Mucosa of gallbladder (tissue), 1 donor: ENCODE measurements at regions not wholly inside any gene's neighbourhood (a gene's known extent, or its start where the extent isn't known, plus 50 kb on each side); places are given as distances from the start of the nearest gene placed in this dataset.

ENCODE experiments used
- DNase-seq: peaks from one replicate; pipeline ENCODE4 v3.0.0-alpha.2; 2020; ENCODE audit warnings: low spot score
- donor health status: DM: no; HTN: no; CAD: no.

DNA sequence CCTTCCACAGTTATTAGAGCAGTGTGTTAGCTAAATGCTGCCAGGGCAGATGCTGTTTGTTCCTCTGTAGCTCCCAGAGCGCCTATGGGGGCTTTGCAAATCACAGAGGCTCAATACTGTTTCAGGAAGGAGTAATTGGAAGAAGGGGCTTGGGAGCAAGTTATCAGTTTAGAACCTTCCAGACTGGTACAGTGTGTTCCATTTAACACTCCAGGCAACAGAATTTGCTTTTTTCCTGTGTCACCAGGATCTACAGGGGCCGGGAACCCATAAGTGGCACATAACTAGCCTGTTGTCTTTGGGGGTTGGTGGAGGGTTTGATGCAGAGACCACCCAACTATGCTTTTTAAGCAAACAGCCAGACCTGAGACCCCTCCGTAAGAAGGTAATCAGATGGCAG lies 307.3 kb upstream of the KCNN2 start:
- no peak for DNase-seq

DNA sequence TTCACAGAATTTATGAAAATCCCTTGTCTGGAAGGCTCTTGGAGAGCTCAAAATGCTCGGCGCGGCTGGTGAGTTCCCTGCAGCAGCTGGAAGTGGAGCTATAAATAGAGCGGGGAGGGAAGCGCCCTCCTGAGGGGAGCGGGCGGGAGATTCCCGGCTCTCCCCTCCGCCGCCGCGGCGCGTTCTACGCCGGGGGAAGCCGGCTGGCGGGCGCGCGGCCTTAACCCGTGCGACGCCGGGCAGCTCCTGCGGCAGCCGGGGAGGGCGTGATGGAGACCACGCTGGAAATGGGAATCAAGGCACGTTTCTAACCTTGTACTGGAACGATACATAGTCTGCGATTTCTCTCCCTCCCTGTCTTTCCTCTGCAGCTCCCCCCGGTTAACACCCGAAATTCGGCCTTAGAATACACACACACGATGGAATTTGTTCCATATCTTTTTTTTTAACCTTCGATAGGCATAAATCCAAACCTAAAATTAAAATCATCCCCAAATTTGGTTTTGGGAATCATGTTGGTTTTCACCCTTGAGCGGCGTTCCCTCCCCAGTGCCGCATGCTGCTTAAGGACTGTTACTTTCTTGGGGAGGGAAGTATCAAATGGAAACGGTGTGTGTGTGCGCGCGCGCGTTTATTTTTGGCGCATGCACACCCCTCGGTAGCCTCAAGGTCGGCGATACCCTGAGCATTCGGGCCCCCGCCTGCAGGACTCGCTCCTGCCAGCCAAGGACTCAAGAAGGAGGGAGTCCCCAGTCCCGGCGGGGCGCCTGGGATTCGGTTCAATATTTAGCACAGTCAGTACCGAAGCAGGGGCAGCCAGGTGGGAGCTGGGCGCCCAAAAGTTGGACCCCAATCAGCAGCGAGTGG lies 306.3 kb upstream of the KCNN2 start:
- DNase-seq, result peak; percentile 12

DNA sequence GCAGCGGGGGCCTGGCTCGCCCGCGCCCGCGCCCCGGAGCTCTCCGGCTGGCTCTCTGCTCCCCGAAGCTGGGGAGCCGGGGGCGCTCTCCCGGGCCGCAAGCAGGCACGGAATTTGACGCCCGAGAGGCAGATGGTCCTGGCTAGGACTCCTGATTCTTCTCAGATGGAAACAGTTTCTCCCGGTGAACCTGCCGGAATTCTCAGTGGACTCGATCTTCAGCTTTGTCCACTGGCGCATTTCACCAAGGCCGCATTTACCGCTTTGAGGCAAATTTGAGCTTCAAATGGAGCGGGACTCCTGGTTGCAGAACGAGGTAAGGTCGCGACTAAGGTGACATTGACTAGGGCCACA lies 305.7 kb upstream of the KCNN2 start:
- DNase-seq, result no peak

DNA sequence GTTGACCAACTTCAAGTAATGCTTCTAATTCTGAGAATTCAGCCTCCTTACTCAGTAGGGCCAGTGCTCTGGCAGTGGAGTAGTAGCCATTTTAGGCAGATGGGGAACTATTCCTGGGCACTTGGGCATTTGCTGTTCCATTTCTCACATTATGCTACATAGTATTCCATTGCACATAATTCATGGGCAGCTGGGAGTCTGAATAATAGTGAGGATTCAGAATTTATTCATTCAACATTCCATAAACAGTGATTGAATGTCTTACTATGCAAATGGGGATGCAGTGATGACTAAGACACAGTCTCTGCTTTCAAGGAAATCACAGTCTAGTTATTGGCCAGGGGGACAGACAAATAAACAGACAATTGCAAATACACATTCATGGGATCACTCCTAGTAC lies 301.0 kb upstream of the KCNN2 start:
- no peak for DNase-seq

DNA sequence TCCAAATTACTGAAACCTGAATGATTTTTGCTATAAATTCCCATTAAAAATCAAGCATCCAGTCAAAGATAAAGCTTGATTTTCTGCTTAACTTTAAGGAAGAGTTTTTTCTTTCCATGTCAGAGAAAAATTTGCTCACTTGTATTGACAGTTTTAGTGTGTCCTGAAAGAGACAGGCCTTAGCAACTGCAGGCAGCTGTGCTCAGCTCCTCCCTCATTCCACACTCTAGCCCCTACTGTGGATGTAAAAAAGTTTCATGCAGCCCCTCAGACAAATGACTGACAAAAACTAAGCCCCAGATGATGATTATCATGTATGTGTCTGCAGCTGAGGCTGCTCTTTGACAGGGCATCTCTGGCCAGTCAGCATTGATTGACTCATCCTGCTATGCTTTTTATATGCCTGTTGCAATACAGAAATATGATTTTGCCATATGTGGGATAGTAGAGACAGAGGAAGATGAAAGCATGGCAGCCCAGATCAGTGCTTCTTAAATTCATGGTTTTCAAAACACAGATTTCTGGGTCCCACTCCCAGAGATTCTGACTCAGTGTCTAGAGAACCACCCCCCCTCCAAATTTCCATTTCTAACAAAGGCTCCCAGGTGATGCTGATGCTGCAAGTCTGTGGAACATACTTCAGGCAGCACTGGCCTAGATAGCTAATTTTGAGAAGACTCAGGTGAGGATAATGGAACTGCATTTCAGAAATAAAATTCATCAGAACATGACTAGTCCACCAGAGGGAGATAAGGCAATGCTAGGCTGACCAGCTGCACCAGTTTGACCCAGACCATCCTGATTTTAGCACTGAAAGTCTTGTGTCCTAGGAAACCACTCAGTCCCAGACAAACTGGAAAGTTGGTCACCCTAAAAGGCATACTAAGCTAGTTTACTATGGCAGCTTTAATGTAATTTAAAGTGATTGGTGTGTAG lies 298.7 kb upstream of the KCNN2 start:
- no peak for DNase-seq

DNA sequence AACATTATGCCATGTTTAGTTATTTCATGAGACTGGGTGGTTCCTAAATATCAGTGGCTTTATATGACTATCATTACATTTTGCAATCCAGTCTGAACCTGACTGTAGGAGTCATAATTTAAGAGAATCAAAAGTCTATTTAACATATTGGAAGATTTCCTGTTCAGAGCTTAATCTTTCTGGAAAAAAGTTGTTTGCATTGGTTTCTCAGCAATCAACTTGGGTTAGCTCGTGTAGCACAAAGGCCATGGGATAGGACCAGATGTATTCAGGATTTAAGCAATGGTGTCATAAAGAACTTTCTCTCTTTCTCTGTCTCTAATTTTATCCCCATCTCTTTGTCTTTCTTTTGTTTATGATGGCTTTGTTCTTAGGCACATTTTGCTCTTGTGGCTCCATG lies 296.0 kb upstream of the KCNN2 start:
- DNase-seq, result no peak

DNA sequence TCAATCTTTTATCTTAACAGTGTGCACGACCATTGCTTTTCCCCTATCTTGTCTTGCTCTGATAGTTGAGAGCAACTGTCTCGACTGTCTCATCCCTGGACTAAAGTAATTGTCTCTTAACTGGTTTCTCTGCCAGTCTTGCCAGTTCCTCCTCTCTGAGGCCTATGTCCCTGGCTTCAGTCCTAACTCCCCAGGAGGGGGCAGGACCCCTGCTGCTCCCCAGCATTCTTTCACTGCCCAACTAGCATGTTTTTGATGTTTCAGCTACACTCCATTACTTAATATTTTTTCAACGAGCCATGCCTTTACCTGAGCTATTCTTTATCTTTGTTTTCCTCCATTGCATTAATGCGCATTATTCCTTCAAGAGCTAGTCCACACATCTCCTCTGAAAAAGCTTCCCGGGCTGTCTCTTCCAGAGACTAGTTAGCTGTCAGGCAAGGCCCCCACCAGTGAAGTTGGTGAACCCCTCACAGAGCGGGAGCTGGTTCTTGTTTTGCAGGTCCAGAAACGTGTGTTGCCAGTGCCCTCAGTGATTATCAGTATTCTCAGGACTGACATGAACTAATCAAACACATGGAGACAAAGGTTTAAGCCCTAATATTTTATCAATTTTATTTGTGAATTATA lies 291.7 kb upstream of the KCNN2 start:
- DNase-seq, result no peak

DNA sequence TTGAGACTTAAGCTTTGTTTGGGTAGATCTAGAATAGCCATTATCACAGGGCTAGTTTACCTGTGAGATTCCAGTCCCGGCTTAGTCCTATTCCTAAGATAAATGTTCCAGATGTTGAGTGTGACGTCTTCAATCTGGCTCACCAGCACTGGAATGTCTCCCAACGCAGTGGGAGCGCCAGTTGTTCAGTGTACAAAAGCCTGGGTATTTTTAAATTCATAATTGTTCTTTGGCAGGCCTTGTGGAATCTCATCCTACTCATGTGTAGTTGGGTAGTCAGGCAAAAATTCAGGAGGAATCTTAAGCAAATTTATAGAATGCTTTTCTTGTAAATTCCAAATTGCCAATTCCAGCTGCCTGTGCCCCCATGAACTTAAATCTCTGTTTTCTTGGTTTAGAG lies 272.6 kb upstream of the KCNN2 start:
- DNase-seq, result no peak

DNA sequence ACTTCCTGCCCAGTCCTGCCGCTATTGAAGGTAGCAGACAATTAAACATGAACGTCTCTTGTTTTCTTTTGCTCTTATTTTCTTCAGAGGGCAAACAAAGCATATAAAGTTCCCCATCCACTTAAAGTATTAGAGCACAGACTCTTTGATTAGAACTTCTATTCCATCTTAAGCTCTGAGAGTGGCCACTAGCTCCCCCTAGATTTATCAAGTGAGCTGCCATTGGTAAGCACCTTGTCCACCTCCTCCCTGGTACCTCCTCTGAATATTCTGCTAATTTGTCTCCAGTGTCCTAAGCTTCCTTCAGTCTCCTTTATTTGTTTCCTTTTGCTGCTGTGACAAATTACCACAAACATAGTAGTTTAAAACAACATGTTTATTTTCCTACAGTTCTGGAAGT lies 264.3 kb upstream of the KCNN2 start:
- DNase-seq, result no peak

DNA sequence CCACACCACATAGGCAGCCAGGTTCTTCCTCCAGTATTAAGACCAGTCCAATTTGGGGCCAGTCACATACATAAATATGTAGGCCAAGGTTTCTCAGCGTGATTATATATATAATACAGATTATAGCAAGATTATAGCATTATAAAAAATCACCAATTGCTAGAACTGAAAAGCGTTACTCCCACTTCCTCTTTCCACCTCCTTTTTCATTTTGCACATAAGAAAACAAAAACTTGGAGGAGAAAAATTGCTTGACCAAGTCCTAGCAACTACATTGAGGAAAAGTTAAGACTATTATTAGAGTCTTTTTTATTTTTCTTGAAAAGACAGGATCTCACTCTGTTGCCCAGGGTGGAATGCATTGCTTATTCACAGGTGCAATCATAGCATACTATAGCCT lies 262.7 kb upstream of the KCNN2 start:
- no peak for DNase-seq

DNA sequence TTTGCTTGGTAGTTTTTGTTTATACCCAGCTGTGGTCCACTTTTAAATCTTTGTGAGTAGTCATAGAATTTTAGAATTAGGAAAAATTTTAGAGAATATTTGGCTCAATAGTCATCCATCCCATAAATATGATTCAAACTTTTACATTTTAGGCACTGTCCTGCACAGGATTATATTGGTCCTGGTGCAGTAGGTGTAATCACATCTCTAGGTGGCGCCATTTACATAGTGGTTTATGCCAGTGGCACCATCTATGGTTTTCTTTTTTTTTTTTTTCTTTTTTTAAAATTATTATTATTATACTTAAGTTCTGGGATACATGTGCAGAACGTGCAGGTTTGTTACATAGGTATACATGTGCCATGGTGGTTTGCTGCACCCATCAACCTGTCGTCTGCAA lies 260.7 kb upstream of the KCNN2 start:
- peak; percentile 40 for DNase-seq

DNA sequence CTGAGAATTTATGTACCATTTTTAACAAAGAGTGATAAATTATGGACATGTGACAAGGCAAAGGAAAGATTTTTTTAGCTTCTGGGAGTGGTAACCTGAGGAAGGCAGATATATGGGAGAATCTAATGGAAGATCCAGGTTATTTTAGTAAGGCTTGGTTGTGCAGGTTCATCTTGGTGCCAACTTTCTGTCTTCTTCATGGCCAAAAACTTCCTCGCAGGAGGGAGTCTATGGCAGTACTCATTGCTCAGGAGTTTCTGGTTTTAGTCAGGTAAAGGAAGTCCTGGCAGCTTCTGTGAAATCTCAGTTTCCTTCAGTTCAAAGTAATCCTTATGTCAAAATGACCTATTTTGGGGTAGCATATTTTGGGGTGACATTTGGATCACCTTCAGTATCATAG lies 248.3 kb upstream of the KCNN2 start:
- no peak for DNase-seq

DNA sequence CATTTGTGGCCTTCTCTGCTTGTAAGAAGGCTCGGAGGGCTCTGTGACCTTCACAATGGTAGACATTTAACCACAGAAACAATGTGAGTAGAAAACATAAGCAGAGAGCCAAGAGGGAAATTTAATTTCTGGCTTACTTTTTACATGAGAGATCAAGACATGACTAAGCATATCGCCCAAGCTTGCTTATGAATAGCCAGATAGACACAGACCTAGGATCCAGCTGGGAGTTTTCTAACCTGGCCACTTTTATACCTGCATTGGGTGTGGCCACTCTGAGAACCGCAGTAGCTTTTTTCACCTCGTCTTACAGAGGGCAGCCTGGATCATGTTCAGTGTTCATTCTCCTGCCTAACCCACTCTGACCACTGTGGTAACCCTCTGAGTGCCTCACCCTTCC lies 244.9 kb upstream of the KCNN2 start:
- no peak for DNase-seq

DNA sequence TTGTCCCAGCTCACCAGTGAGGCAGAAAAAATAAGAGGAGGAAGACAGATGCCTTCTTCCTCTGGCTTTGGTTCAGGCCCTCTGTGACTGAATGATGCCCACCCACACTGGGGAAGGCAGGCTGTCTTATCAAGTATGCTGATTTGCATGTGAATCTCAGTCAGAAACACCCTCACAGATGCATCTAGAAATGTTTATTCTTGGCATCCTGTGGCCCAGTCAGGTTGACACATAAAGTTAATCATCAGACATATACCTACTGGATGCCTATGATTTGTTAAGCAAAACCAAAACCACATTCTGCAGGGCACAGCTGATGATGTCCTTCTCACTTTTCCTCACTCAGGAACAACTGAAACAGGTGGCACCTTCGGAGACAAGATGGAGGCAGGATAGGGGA lies 243.4 kb upstream of the KCNN2 start:
- DNase-seq, result no peak

DNA sequence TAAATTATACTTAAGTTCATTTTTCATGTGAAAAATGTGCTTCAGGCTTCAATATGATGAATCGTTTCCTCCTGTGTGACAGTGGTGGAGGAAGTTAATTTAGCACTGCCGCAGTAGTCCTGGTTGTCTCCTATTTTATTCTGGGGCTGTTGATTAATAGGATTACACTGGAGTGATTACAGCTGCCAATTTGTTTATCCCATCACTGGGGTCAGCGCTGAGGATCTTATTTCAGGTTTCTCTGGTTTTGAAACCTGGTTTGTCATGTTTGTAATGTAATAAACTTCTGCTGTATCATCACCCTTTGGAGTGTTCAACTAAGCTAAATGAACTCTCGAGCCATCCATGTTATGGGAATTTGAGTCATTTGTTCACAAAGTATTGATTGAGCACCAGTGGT lies 241.7 kb upstream of the KCNN2 start:
- no peak for DNase-seq

DNA sequence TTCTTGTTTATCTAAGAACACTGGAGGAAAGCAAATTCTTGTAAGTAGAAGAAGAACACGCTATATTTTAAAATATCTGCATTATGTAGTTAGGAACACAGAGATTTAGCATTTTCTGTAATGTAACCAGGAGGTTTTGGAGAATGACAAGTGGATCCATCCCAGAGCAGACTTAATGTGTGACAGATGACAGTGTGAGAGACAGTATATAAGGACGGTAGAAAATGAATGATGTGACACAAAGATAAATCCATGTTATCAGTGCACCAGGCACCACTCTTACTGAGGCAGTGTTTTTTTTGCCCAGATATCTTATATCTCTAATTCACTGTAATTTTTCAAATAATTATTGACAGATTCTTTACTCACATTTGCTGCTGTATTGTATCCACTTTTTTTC lies 239.0 kb upstream of the KCNN2 start:
- no peak for DNase-seq

DNA sequence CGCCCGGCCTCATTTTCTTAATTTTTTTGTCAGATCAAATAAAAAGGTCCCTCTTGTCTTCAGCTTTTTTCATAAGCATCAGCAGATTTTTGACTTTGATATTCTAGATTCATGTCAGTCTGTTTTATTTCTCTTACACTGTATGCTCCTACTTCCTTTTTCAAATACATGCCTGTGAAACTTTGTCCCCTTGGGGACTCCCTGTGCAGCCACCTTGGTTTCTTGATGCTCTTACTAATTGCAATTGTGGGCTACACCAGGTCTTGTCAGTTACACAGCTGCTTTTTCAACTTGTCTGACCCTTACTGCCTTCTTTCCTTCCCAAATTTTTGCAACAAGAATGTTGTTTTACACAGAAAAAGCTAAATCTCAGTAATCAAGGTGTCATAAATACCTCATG lies 238.2 kb upstream of the KCNN2 start:
- no peak for DNase-seq

DNA sequence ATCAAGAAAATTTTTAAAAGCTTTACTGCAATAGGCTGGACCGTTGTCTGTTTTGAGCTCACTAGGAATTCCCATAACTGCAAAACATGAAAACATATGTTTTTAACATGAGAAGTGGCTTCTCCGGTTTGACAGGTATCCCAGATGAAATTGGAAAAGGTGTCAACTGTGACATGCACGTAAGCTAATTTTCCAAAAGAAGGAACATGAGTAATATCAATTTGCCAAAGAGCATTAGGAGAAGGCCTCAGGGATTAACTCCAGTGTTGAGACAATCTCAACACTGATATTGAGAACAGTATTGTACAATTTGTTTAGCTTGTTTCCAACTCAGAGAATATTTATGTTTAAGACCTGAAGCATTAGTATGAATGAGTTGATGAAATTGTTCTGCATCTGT lies 215.5 kb upstream of the KCNN2 start:
- no peak for DNase-seq

DNA sequence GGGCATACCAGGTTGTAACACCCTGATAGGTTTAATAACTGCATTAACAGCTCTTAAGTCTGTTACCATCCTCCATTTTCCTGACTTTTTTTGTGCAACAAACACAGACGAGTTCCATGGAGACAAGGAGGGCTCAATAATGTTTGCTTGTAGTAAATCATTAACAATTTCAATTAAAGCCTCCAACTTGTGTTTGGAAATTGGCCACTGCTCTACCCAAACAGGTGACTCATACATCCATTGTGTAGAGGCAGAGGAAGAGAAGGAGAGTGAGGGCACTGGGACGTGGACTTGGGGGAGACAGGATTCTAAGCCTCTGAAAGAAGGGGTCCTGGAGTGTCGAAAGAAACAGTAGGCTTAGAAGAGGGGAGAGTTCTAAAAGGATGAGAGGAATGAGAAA lies 213.6 kb upstream of the KCNN2 start:
- peak; percentile 62 for DNase-seq

DNA sequence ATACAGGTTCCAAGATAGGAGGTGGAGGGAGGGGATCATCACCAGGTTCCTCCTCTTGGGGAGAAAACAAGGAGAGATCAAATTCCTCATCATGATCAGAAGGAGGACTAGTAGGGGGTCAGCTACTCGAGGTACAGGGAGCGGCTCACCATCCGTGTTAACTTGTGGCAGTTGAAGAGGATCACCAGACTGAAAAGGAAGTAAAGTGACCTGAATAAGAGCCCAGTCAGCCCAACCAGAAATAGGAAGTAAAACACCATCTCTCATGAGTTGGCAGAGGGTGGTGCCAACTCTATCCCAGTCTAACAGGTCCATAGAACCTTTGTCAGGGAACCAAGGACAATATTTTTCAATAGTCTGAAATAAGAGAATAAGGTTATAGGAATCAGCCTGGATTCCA lies 213.1 kb upstream of the KCNN2 start:
- DNase-seq, result peak; percentile 48

DNA sequence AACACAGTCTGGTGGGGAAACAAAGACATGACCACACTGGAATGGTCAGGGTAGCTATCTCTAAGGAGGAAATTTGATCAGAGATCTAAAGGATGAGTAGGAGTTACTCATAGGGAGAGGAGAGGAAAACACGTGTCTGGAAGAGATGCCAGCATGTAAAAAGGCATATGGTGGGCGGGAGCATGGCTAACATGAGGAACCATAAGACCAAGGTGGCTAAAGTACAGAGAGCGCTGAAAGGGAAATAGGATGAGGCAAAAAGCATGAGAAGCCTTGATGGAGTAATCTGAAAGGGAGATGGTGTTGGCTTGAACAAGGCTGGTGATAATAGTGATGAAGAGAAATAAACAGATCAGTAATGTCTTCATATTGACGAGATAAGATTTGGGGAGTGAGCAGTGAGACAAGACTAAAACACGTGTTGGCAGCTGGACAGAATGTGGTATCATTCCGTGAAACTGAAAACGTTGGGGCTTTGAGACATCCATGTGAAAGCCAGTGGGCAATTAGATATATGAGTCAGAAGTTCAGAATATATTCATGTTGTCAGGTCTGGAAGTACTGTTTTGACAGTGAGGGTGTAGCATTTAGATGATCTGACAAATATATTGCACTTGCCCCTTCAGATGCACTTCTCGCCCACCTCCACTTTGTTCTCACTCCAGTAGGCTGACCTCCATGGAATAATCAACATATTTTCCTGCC lies 209.1 kb upstream of the KCNN2 start:
- no peak for DNase-seq

DNA sequence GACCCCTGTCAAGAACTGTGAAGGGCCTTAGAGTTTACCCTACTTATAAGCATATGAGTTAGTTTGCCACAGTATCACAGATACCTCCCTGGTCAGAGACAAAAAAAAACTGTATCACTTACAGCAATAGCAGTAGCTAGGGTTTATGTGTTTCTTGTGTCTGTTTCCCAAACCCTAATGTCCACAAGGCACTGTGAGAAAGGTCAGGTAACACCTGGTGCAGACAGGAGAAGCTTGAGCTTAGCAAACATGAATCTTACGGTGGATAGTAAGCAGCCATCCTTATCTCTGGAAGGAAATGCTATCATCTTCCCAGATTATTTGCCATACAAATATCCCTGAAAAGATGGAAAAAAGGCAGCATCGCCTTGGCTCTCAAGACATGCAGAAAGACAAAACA lies 208.5 kb upstream of the KCNN2 start:
- DNase-seq, result no peak
